Activated T-cell treated with anti-CD3 and anti-CD28 coated beads, Interleukin-2, amount 50 U/mL, for 72 hours (primary cell): ENCODE measurements at regions not wholly inside any gene's neighbourhood (a gene's known extent, or its start where the extent isn't known, plus 50 kb on each side); places are given as distances from the start of the nearest gene placed in this dataset.
"Not testable (repeated sequence)": the region's sequence is repeated elsewhere in the genome, so short reads cannot be mapped to it uniquely, and the experiment has no call there.

ENCODE experiments used
- ATAC-seq, 2 donors: fragments of 150-1000 bp; cut with Tn5 transposase; replicated peaks in 1 of 2; 2 replicates each; pipeline ENCODE4 v1.10.0; 2021; ENCODE audit warnings: moderate library complexity in 2 of 2, mild to moderate bottlenecking in 1 of 2
- DNase-seq, 2 donors: peaks; one replicate each; pipeline ENCODE4 v3.0.0; 2021 to 2022; ENCODE audit warnings: mixed read lengths in 1 of 2
- H3K27ac Mint-ChIP-seq: one replicate; pipeline ENCODE4 v1.8.0; 2022; ENCODE audit warnings: mild to moderate bottlenecking, moderate library complexity, mixed read lengths
- H3K27me3 Mint-ChIP-seq: one replicate; pipeline ENCODE4 v1.8.0; 2022; ENCODE audit warnings: low read depth, mixed read lengths
- H3K36me3 Mint-ChIP-seq, 2 donors: one replicate each; pipeline ENCODE4 v1.8.0; 2022; ENCODE audit warnings: mixed read lengths in 2 of 2, mild to moderate bottlenecking in 1 of 2; ENCODE audit not compliant: insufficient read depth in 2 of 2
- H3K4me1 Mint-ChIP-seq: one replicate; pipeline ENCODE4 v1.8.0; 2022; ENCODE audit warnings: low read depth, mixed read lengths
- H3K4me3 Mint-ChIP-seq, 2 donors: one replicate each; pipeline ENCODE4 v1.8.0; 2022; ENCODE audit warnings: mild to moderate bottlenecking in 2 of 2, mixed read lengths in 2 of 2, moderate library complexity in 2 of 2
- H3K9me3 Mint-ChIP-seq, 2 donors: one replicate each; pipeline ENCODE4 v1.8.0; 2022; ENCODE audit warnings: mixed read lengths in 2 of 2

DNA sequence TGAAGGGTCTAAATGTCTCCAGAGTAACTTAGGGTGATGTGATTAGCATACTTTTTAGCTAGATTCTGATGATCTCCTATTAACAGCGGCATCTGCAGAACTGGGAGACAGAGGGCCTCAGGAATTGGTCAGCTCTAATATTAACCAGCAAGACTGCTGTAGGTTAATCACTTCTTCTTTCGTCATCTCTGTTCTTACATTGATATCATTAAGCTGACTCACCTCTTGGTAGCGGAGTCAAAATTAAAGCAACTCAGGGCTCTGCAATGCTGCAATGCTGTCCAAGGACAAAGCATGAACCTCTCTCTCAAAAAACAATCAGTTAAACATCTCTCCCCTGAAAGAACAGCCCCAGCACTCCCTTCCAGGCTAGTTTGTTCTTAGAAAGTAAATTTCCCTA is 57.5 kb upstream of the TRA2B start:
- H3K4me1 Mint-ChIP-seq = no peaks in the 10 kb centered on the region
- no peak overlapping the region for H3K4me3 Mint-ChIP-seq
- no peak for ATAC-seq
- no peaks in the 10 kb centered on the region for H3K9me3 Mint-ChIP-seq
- no peaks in the 10 kb centered on the region for H3K36me3 Mint-ChIP-seq
- H3K27me3 Mint-ChIP-seq = peaks cover 14% of the 10 kb centered on the region
- DNase-seq = no peak
- no peak overlapping the region for H3K27ac Mint-ChIP-seq

DNA sequence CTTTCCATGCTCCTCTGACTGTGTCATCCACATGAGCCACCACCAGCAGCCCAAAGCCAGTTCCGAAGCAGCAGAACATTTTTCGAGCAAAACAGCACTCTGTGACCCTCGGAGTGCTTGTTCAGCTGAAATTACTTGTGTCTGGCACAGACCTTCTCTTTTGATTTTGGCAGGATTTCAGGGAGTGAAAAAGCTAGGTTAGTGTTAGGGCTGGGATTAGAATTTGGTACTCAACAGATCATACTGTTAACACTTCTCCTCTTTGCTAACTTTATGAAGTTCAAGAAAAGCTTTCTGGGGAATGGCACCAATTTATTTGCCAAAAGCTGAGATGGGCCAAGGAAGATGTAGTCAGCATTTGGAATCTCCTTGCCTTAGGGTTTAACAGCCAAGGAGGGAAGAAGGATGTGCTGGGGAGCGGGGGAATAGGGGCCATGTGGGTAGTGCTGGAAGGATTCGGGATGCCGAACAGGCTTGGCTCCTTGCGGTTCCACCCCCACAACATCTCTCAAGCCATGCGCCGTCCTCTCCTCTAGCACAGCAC is 55.1 kb upstream of the TRA2B start:
- Mint-ChIP-seq H3K36me3 (no peaks in the 10 kb centered on the region), H3K9me3 (no peaks in the 10 kb centered on the region), H3K4me1 (no peaks in the 10 kb centered on the region), H3K4me3 (no peak overlapping the region), H3K27me3 (peaks cover 14% of the 10 kb centered on the region), H3K27ac (no peak overlapping the region)
- no peak for DNase-seq
- no peak for ATAC-seq

DNA sequence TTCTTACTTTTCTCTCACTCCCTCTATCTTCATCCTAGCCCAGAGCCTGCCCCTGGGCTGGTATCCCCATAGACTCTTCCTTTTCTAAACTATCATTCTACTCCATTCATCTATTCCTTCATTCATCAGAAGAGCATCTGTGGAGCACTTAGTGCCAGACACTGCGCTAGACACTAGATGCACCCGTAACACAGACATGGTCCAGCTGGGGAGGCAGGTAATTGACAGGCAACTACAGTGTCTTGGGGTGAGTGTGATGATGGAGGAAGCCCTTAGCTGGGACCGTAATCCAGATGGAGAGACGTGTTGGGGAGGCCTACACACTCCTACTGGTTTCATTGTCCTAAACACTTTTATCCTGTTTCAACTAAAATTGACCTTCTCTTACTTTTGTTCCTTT is 53.2 kb upstream of the TRA2B start:
- not testable (repeated sequence) for H3K4me3 Mint-ChIP-seq, H3K27ac Mint-ChIP-seq, H3K4me1 Mint-ChIP-seq, H3K36me3 Mint-ChIP-seq, H3K9me3 Mint-ChIP-seq, DNase-seq
- H3K27me3 Mint-ChIP-seq = peaks cover 14% of the 10 kb centered on the region
- peak in 1 of 2 donors; percentile 51 for ATAC-seq

DNA sequence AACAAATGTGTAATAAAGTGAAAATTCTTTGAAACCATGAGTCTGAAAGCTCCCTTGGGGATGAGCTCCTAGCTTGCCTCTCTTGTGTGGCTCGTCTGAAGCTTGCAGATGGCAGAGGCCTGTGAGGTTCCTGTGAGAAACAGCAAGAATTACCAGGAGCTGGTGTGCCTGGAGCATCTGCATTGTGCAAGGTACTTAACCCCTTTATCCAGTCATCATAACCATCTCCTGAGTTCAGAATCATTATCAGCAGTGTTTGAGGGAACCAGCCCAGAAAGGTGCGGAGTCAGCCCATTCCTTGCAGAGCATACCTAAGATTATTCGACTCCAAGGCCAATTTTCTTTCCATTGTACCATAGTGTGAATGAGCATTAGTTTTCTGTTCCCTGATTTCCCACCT is 51.7 kb upstream of the TRA2B start:
- Mint-ChIP-seq H3K27ac (no peak overlapping the region), H3K36me3 (no peaks in the 10 kb centered on the region), H3K9me3 (no peaks in the 10 kb centered on the region), H3K4me1 (no peaks in the 10 kb centered on the region), H3K27me3 (peaks cover 14% of the 10 kb centered on the region), H3K4me3 (no peak overlapping the region)
- no peak for DNase-seq
- ATAC-seq = no peak

DNA sequence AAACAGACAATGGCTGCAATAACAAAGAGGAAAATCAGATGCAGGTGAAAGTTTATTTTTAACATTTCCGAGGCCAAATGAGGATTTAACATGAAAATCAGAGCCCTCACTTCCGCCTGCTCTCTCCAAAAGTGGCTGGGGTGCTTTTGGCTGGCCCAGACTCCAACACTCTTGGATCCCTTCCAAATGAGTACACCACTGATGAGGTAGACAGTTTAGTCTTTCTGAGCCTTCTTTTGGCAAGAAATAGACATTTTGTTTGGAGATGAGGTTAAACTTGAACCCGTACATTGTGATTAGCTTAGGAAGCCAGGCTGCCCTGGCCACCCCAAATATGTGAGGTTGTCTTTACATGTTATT is 51.0 kb upstream of the TRA2B start:
- ATAC-seq (no peak), DNase-seq (no peak)
- Mint-ChIP-seq H3K36me3 (no peaks in the 10 kb centered on the region), H3K4me3 (no peak overlapping the region), H3K27me3 (peaks cover 14% of the 10 kb centered on the region), H3K9me3 (no peaks in the 10 kb centered on the region), H3K4me1 (no peaks in the 10 kb centered on the region), H3K27ac (no peak overlapping the region)

DNA sequence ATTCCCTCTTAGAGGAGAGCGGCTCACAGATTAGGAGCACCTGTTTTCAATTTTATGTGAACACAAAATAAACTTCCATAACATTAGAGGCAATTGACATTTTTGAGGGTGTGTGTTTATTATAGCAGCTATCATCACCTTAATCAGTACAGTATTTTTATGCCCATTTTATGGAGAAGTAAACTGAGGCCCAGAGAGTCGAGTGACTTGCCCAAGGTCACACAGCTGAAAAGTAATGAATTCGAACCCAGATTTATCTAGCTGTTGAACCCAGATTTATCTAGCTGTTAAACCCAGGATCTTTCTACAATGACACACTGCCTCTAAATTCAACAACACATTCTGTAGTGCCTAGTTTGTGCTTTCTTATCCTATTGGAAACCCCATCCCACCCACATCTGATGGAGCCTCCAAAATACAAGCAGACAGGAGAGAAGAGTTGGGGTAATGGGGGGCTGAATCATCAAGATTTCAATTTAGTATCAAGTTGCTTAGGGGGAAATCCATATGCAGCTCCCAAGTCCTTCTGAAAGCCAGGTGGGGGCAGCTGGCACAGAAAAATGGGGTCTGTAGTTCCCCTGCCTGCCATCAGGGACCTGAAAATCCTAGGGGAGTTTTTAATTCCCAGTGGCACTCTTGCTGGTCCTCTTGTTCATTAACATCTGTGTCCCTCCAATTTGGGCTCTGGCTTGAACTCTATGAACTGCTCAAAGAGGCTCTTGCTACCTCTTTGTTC is 50.4 kb upstream of the TRA2B start:
- H3K27ac Mint-ChIP-seq = no peak overlapping the region
- peaks cover 13% of the 10 kb centered on the region for H3K27me3 Mint-ChIP-seq
- DNase-seq (no peak), ATAC-seq (no peak)
- H3K36me3 Mint-ChIP-seq = no peaks in the 10 kb centered on the region
- no peak overlapping the region for H3K4me3 Mint-ChIP-seq
- no peaks in the 10 kb centered on the region for H3K9me3 Mint-ChIP-seq
- no peaks in the 10 kb centered on the region for H3K4me1 Mint-ChIP-seq
